ENCODE measurements at regions not wholly inside any gene's neighbourhood (a gene's known extent, or its start where the extent isn't known, plus 50 kb on each side); places are given as distances from the start of the nearest gene placed in this dataset.

- no peak for DNase-seq (ENCODE audit: low read depth in 2 of 2)
These were observed 185.2 kb downstream of the ANXA2 start for GRCh38 chr15:60212536-60212935.

- no peak for DNase-seq (ENCODE audit: low read depth in 2 of 2)
These were observed 184.3 kb downstream of the ANXA2 start for GRCh38 chr15:60213377-60214000.

- no peak for DNase-seq (ENCODE audit: low read depth in 2 of 2)
These were observed 183.6 kb downstream of the ANXA2 start for GRCh38 chr15:60214201-60214600.

GRCh38 chr15:60215225-60215963 is 182.4 kb downstream of the ANXA2 start:
- no peak for DNase-seq (ENCODE audit: low read depth in 2 of 2)

GRCh38 chr15:60217161-60217560 is 180.6 kb downstream of the ANXA2 start:
- DNase-seq (ENCODE audit: low read depth in 2 of 2): no peak

GRCh38 chr15:60218256-60218655 is 179.5 kb downstream of the ANXA2 start:
- DNase-seq (ENCODE audit: low read depth in 2 of 2): no peak

GRCh38 chr15:60219866-60220265 is 177.9 kb downstream of the ANXA2 start:
- DNase-seq (ENCODE audit: low read depth in 2 of 2): no peak

- no peak for DNase-seq (ENCODE audit: low read depth in 2 of 2)
These were observed 176.4 kb downstream of the ANXA2 start for GRCh38 chr15:60221356-60221755.

GRCh38 chr15:60222404-60222803 is 175.4 kb downstream of the ANXA2 start:
- no peak for DNase-seq (ENCODE audit: low read depth in 2 of 2)

- no peak for DNase-seq (ENCODE audit: low read depth in 2 of 2)
These were observed 174.6 kb downstream of the ANXA2 start for GRCh38 chr15:60223176-60223575.

GRCh38 chr15:60226924-60227323 is 170.9 kb downstream of the ANXA2 start:
- no peak for DNase-seq (ENCODE audit: low read depth in 2 of 2)

GRCh38 chr15:60228101-60228500 is 169.7 kb downstream of the ANXA2 start:
- DNase-seq (ENCODE audit: low read depth in 2 of 2): no peak

GRCh38 chr15:60228619-60229018 is 169.2 kb downstream of the ANXA2 start:
- DNase-seq (ENCODE audit: low read depth in 2 of 2): no peak

- DNase-seq (ENCODE audit: low read depth in 2 of 2): no peak
These were observed 161.7 kb downstream of the ANXA2 start for GRCh38 chr15:60235951-60236710.

- DNase-seq (ENCODE audit: low read depth in 2 of 2): no peak
These were observed 160.3 kb downstream of the ANXA2 start for GRCh38 chr15:60237446-60237845.

GRCh38 chr15:60243769-60244168 is 154.0 kb downstream of the ANXA2 start:
- no peak for DNase-seq (ENCODE audit: low read depth in 2 of 2)

GRCh38 chr15:60244813-60245212 is 153.0 kb downstream of the ANXA2 start:
- no peak for DNase-seq (ENCODE audit: low read depth in 2 of 2)

GRCh38 chr15:60250316-60250715 is 147.5 kb downstream of the ANXA2 start:
- DNase-seq (ENCODE audit: low read depth in 2 of 2): no peak

GRCh38 chr15:60251300-60252070 is 146.3 kb downstream of the ANXA2 start:
- DNase-seq (ENCODE audit: low read depth in 2 of 2): no peak

GRCh38 chr15:60254416-60254815 is 143.4 kb downstream of the ANXA2 start:
- no peak for DNase-seq (ENCODE audit: low read depth in 2 of 2)

- peak in 1 of 2 donors; percentile 0 for DNase-seq (ENCODE audit: low read depth in 2 of 2)
These were observed 142.4 kb downstream of the ANXA2 start for GRCh38 chr15:60255390-60255789.

GRCh38 chr15:60257591-60258159 is 140.1 kb downstream of the ANXA2 start:
- no peak for DNase-seq (ENCODE audit: low read depth in 2 of 2)

Measured in stimulated activated CD4-positive, alpha-beta T cell treated with anti-CD3 and anti-CD28 coated beads, Interleukin-1b, Interleukin-23, amount 100 ng/mL, for 4 hours (primary cell).